HEK293 (cell line): ENCODE measurements at regions not wholly inside any gene's neighbourhood (a gene's known extent, or its start where the extent isn't known, plus 50 kb on each side); places are given as distances from the start of the nearest gene placed in this dataset.

Experiments used
- MYNN ChIP-seq: fragments of 450-650 bp; formaldehyde crosslinking; IDR thresholded peaks from 2 replicates; pipeline ENCODE4 v1.5.1; 2016; ENCODE audit warnings: missing biosample characterization, missing genetic modification characterization, borderline replicate concordance
- PRDM1 ChIP-seq: fragments of 450-650 bp; formaldehyde crosslinking; IDR thresholded peaks from 2 replicates; pipeline ENCODE4; 2016; ENCODE audit warnings: missing biosample characterization, missing genetic modification characterization
- ZFHX2 ChIP-seq: fragments of 450-650 bp; formaldehyde crosslinking; conservative IDR thresholded peaks from 2 replicates; pipeline ENCODE4 v1.5.1; 2016; ENCODE audit warnings: missing biosample characterization, missing genetic modification characterization
- ZNF112 ChIP-seq: fragments of 450-650 bp; formaldehyde crosslinking; IDR thresholded peaks from 2 replicates; pipeline ENCODE4 v1.5.0; 2017; ENCODE audit warnings: missing biosample characterization, missing genetic modification characterization
- ZNF121 ChIP-seq: fragments of 450-650 bp; formaldehyde crosslinking; IDR thresholded peaks from 2 replicates; pipeline ENCODE4 v1.5.1; 2016; ENCODE audit warnings: missing biosample characterization, missing genetic modification characterization
- ZNF175 ChIP-seq: fragments of 450-650 bp; formaldehyde crosslinking; IDR thresholded peaks from 2 replicates; pipeline ENCODE4 v1.5.1; 2016; ENCODE audit warnings: missing biosample characterization, missing genetic modification characterization
- ZNF274 ChIP-seq, 2 experiments: fragments of 200-500 bp in 1 of 2; fragments of 450-650 bp in 1 of 2; sonication (Bioruptor generic) in 1 of 2; formaldehyde crosslinking in 1 of 2; IDR thresholded peaks; 2 replicates each; pipeline versions ENCODE4 v1.5.1 to v1.6.1; 2014 to 2016; ENCODE audit warnings: borderline replicate concordance in 1 of 2, inconsistent platforms in 1 of 2, low read length in 1 of 2, missing biosample characterization in 1 of 2, missing genetic modification characterization in 1 of 2
- ZNF626 ChIP-seq: fragments of 450-650 bp; sonication (Bioruptor Pico); formaldehyde crosslinking; IDR thresholded peaks from 2 replicates; pipeline ENCODE4 v1.5.1; 2018; ENCODE audit warnings: missing biosample characterization, missing genetic modification characterization, inconsistent platforms
- TF ChIP-seq, protein P1 (sequence below): fragments of 450-650 bp; formaldehyde crosslinking; IDR thresholded peaks from 2 replicates; pipeline ENCODE4 v1.5.1; 2017; ENCODE audit warnings: missing biosample characterization, missing genetic modification characterization
- TF ChIP-seq, protein P2 (sequence below): fragments of 450-650 bp; formaldehyde crosslinking; IDR thresholded peaks from 2 replicates; pipeline ENCODE4 v1.5.1; 2016; ENCODE audit warnings: missing biosample characterization, missing genetic modification characterization
- TF ChIP-seq, protein P3 (sequence below): fragments of 450-650 bp; formaldehyde crosslinking; IDR thresholded peaks from 2 replicates; pipeline ENCODE4 v1.5.1; 2016; ENCODE audit warnings: missing biosample characterization, missing genetic modification characterization
- TF ChIP-seq, protein P4 (sequence below): fragments of 450-650 bp; formaldehyde crosslinking; IDR thresholded peaks from 2 replicates; pipeline ENCODE4 v1.5.1; 2016; ENCODE audit warnings: missing biosample characterization, missing genetic modification characterization

DNA sequence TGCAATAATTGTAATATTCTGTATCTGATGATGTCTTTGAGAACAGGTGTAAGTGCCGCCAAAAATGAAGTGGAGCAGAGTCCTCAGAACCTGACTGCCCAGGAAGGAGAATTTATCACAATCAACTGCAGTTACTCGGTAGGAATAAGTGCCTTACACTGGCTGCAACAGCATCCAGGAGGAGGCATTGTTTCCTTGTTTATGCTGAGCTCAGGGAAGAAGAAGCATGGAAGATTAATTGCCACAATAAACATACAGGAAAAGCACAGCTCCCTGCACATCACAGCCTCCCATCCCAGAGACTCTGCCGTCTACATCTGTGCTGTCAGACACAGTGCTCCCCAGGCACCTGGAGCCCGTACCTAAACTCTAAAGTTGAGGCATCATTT lies 268.7 kb downstream of the DAD1 start:
- no peak for TF ChIP-seq ZNF121 (tag by site-specific recombination)
- TF ChIP-seq, protein P1, sequence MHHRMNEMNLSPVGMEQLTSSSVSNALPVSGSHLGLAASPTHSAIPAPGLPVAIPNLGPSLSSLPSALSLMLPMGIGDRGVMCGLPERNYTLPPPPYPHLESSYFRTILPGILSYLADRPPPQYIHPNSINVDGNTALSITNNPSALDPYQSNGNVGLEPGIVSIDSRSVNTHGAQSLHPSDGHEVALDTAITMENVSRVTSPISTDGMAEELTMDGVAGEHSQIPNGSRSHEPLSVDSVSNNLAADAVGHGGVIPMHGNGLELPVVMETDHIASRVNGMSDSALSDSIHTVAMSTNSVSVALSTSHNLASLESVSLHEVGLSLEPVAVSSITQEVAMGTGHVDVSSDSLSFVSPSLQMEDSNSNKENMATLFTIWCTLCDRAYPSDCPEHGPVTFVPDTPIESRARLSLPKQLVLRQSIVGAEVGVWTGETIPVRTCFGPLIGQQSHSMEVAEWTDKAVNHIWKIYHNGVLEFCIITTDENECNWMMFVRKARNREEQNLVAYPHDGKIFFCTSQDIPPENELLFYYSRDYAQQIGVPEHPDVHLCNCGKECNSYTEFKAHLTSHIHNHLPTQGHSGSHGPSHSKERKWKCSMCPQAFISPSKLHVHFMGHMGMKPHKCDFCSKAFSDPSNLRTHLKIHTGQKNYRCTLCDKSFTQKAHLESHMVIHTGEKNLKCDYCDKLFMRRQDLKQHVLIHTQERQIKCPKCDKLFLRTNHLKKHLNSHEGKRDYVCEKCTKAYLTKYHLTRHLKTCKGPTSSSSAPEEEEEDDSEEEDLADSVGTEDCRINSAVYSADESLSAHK (tag by site-specific recombination): no peak
- TF ChIP-seq, protein P2, sequence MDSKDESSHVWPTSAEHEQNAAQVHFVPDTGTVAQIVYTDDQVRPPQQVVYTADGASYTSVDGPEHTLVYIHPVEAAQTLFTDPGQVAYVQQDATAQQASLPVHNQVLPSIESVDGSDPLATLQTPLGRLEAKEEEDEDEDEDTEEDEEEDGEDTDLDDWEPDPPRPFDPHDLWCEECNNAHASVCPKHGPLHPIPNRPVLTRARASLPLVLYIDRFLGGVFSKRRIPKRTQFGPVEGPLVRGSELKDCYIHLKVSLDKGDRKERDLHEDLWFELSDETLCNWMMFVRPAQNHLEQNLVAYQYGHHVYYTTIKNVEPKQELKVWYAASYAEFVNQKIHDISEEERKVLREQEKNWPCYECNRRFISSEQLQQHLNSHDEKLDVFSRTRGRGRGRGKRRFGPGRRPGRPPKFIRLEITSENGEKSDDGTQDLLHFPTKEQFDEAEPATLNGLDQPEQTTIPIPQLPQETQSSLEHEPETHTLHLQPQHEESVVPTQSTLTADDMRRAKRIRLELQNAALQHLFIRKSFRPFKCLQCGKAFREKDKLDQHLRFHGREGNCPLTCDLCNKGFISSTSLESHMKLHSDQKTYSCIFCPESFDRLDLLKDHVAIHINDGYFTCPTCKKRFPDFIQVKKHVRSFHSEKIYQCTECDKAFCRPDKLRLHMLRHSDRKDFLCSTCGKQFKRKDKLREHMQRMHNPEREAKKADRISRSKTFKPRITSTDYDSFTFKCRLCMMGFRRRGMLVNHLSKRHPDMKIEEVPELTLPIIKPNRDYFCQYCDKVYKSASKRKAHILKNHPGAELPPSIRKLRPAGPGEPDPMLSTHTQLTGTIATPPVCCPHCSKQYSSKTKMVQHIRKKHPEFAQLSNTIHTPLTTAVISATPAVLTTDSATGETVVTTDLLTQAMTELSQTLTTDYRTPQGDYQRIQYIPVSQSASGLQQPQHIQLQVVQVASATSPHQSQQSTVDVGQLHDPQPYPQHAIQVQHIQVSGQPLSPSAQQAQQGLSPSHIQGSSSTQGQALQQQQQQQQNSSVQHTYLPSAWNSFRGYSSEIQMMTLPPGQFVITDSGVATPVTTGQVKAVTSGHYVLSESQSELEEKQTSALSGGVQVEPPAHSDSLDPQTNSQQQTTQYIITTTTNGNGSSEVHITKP: no peak
- TF ChIP-seq, protein P3, sequence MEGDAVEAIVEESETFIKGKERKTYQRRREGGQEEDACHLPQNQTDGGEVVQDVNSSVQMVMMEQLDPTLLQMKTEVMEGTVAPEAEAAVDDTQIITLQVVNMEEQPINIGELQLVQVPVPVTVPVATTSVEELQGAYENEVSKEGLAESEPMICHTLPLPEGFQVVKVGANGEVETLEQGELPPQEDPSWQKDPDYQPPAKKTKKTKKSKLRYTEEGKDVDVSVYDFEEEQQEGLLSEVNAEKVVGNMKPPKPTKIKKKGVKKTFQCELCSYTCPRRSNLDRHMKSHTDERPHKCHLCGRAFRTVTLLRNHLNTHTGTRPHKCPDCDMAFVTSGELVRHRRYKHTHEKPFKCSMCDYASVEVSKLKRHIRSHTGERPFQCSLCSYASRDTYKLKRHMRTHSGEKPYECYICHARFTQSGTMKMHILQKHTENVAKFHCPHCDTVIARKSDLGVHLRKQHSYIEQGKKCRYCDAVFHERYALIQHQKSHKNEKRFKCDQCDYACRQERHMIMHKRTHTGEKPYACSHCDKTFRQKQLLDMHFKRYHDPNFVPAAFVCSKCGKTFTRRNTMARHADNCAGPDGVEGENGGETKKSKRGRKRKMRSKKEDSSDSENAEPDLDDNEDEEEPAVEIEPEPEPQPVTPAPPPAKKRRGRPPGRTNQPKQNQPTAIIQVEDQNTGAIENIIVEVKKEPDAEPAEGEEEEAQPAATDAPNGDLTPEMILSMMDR (tag by site-specific recombination): no peak
- no peak for TF ChIP-seq MYNN (tag by site-specific recombination)
- TF ChIP-seq PRDM1 (tag by site-specific recombination): no peak
- TF ChIP-seq ZNF626: no peak
- TF ChIP-seq, protein P4, sequence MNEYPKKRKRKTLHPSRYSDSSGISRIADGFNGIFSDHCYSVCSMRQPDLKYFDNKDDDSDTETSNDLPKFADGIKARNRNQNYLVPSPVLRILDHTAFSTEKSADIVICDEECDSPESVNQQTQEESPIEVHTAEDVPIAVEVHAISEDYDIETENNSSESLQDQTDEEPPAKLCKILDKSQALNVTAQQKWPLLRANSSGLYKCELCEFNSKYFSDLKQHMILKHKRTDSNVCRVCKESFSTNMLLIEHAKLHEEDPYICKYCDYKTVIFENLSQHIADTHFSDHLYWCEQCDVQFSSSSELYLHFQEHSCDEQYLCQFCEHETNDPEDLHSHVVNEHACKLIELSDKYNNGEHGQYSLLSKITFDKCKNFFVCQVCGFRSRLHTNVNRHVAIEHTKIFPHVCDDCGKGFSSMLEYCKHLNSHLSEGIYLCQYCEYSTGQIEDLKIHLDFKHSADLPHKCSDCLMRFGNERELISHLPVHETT (tag by site-specific recombination): no peak
- no peak for TF ChIP-seq ZNF112 (tag by site-specific recombination)
- no peak for TF ChIP-seq ZNF175 (tag by site-specific recombination)
- TF ChIP-seq ZNF274 (IDR thresholded peaks at IDR 0.05; ENCODE audit: low read length): no peak
- TF ChIP-seq ZNF274 (tag by site-specific recombination; IDR thresholded peaks at IDR 0.05; ENCODE audit: borderline replicate concordance): no peak
- no peak for TF ChIP-seq ZFHX2
